ENCODE measurements at regions not wholly inside any gene's neighbourhood (a gene's known extent, or its start where the extent isn't known, plus 50 kb on each side); places are given as distances from the start of the nearest gene placed in this dataset.

DNA sequence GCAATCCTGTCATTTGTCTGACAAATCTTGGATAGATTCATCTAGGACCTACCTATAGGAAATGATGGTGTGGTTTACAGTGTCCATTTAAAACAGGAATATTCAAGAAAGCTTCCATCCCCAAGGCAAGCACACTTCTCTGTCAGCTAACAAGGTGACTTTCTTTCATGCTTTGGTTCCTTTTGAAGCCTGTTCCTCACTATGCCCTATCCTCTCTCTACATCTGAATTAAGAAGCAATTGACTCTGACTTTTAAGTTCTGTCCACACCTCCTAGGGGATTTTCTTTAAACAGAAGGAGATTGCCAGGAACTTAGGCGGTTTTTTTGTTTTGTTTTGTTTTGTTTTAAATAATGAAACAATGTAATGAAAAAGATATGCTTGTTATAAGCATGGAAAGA is 1181.4 kb upstream of the TENM3 start:
- TF ChIP-seq MYC (IDR thresholded peaks at IDR 0.05; ENCODE audit: insufficient read depth, insufficient read length, insufficient replicate concordance, low read length, severe bottlenecking) (no peak), POLR2A (IDR thresholded peaks at IDR 0.05; ENCODE audit: low read depth, low read length) (no peak), RELA (IDR thresholded peaks at IDR 0.05; ENCODE audit: borderline replicate concordance, partially characterized antibody) (no peak), CTCF (IDR thresholded peaks at IDR 0.05 in 2 of 3, conservative IDR thresholded peaks at IDR 0.05 in 1 of 3; ENCODE audit: control insufficient read depth in 2 of 3, extremely low read depth in 1 of 3, insufficient read depth in 1 of 3, low read depth in 3 of 3, low read length in 3 of 3) (no peak), HDAC2 (IDR thresholded peaks at IDR 0.05) (no peak), EZH2 (IDR thresholded peaks at IDR 0.05; ENCODE audit: borderline replicate concordance, control insufficient read depth, low read depth, low read length) (no peak)
- TF ChIP-seq, protein P1, sequence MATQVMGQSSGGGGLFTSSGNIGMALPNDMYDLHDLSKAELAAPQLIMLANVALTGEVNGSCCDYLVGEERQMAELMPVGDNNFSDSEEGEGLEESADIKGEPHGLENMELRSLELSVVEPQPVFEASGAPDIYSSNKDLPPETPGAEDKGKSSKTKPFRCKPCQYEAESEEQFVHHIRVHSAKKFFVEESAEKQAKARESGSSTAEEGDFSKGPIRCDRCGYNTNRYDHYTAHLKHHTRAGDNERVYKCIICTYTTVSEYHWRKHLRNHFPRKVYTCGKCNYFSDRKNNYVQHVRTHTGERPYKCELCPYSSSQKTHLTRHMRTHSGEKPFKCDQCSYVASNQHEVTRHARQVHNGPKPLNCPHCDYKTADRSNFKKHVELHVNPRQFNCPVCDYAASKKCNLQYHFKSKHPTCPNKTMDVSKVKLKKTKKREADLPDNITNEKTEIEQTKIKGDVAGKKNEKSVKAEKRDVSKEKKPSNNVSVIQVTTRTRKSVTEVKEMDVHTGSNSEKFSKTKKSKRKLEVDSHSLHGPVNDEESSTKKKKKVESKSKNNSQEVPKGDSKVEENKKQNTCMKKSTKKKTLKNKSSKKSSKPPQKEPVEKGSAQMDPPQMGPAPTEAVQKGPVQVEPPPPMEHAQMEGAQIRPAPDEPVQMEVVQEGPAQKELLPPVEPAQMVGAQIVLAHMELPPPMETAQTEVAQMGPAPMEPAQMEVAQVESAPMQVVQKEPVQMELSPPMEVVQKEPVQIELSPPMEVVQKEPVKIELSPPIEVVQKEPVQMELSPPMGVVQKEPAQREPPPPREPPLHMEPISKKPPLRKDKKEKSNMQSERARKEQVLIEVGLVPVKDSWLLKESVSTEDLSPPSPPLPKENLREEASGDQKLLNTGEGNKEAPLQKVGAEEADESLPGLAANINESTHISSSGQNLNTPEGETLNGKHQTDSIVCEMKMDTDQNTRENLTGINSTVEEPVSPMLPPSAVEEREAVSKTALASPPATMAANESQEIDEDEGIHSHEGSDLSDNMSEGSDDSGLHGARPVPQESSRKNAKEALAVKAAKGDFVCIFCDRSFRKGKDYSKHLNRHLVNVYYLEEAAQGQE (IDR thresholded peaks at IDR 0.05; ENCODE audit: low read depth, low read length): no peak

Data from GM12878 (cell line).